ENCODE measurements at regions not wholly inside any gene's neighbourhood (a gene's known extent, or its start where the extent isn't known, plus 50 kb on each side); places are given as distances from the start of the nearest gene placed in this dataset.

GRCh38 chr1:229762891-229763290, 136.8 kb downstream of the URB2 start:
- no peak for DNase-seq

- no peak for DNase-seq
Measured at GRCh38 chr1:229768232-229768631, 142.2 kb downstream of the URB2 start.

- no peak for DNase-seq
Measured at GRCh38 chr1:229769006-229769405, 143.0 kb downstream of the URB2 start.

- DNase-seq: no peak
Measured at GRCh38 chr1:229769809-229770208, 143.8 kb downstream of the URB2 start.

- DNase-seq: no peak
Measured at GRCh38 chr1:229778794-229779193, 152.7 kb downstream of the URB2 start.

- no peak for DNase-seq
Measured at GRCh38 chr1:229781453-229781852, 155.4 kb downstream of the URB2 start.

GRCh38 chr1:229782469-229782868, 156.4 kb downstream of the URB2 start:
- DNase-seq: no peak

GRCh38 chr1:229784834-229785233, 158.8 kb downstream of the URB2 start:
- DNase-seq: no peak

GRCh38 chr1:229786974-229787610, 161.0 kb downstream of the URB2 start:
- no peak for DNase-seq

- no peak for DNase-seq
Measured at GRCh38 chr1:229788004-229788403, 162.0 kb downstream of the URB2 start.

- no peak for DNase-seq
Measured at GRCh38 chr1:229792012-229792975, 166.2 kb downstream of the URB2 start.

GRCh38 chr1:229793488-229793887, 167.4 kb downstream of the URB2 start:
- DNase-seq: no peak

GRCh38 chr1:229798558-229798957, 172.5 kb downstream of the URB2 start:
- no peak for DNase-seq

GRCh38 chr1:229803626-229804217, 177.7 kb downstream of the URB2 start:
- no peak for DNase-seq

GRCh38 chr1:229808272-229808671, 182.2 kb downstream of the URB2 start:
- DNase-seq: no peak

GRCh38 chr1:229810140-229810539, 184.1 kb downstream of the URB2 start:
- no peak for DNase-seq

GRCh38 chr1:229810961-229811360, 184.9 kb downstream of the URB2 start:
- DNase-seq: no peak

GRCh38 chr1:229812148-229812547, 186.1 kb downstream of the URB2 start:
- DNase-seq: no peak

- DNase-seq: no peak
Measured at GRCh38 chr1:229812693-229813092, 186.6 kb downstream of the URB2 start.

GRCh38 chr1:229815076-229815475, 189.0 kb downstream of the URB2 start:
- no peak for DNase-seq

- no peak for DNase-seq
Measured at GRCh38 chr1:229815961-229816360, 189.9 kb downstream of the URB2 start.

GRCh38 chr1:229817936-229818335, 191.9 kb downstream of the URB2 start:
- no peak for DNase-seq

GRCh38 chr1:229819091-229819490, 193.0 kb downstream of the URB2 start:
- no peak for DNase-seq

GRCh38 chr1:229822026-229822425, 196.0 kb downstream of the URB2 start:
- DNase-seq: no peak

All from CD4-positive, alpha-beta T cell treated with Interleukin-1 beta for 1 hour (primary cell).